ENCODE measurements at regions not wholly inside any gene's neighbourhood (a gene's known extent, or its start where the extent isn't known, plus 50 kb on each side); places are given as distances from the start of the nearest gene placed in this dataset.
A peak's percentile ranks its signal among the peaks of the same experiment; 100 is the strongest.

GRCh38 chr13:50711996-50712395 is 131.5 kb downstream of the DLEU7 start:
- no peak for DNase-seq (ENCODE audit: low spot score)

DNA sequence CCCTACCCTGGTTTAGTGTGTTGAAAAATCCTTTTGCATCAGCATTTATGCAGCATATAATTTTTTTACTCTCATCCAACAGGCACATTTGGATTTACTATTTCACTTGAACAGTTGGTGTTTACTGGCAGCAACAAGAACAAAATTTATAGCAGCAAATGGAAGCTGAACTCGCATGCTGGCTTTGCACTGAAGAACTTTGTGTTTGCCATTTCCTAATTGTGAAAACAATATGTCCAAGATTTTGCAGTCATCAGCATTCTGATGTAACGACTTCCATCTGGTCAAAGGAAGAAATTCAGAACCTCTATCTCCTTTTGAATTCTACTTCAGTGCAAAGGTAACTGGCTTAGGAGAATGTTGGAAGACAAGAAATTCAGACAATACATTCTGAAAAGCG is 131.0 kb downstream of the DLEU7 start:
- no peak for DNase-seq (ENCODE audit: low spot score)

GRCh38 chr13:50712881-50713280 is 130.6 kb downstream of the DLEU7 start:
- no peak for DNase-seq (ENCODE audit: low spot score)

DNA sequence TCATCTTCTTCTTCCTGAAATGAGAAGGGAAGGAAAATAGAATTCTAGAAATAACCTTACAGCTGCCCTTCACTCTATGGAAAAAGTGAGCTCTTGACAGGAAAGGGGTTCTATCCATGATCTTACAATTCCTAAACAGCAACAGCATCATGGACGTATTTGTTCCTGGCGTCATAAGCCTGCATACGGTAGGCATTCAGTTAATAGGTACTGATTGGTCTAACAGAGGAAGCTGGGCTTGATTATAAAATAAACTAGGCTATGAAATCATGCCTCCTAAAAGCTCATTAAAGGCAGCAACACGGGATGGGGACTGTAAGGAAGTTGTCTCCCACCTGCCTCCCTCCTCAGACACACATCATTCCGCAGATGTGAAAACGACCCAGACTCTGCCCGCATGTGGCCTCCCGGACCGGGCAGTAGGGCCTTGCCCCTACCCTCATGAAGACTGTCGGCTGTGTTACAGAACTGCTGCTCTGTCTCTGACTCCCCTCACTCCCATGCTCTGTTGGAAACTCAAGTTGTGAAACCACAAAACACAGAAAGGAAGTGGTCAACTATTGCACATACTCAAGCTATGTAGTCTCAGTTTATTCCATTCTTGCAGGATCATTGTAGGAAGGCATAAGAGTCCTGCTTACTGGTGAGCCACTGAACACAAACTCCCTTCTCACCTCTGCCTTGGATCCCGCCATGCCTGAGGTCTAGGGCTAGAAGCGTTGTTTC is 129.8 kb downstream of the DLEU7 start:
- no peak for DNase-seq (ENCODE audit: low spot score)

DNA sequence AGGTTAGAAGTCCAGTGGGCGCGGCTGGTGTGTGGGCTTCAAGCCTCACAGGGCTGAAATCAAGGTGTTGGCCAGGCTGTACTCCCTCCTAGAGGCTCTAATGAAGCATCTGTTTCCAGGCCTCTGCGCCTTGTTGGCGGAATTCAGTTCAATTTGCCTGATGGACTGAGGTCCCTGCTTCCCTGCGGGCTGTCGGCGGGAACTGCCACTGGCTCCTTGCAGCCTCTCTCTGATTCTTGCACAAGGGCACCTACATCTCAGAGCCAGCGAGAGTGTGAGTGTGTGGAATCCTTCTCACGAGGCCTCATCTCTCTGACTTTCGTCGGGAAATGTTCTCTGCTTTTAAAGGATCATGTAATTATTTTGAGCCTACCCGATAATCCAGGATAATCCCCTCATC is 128.6 kb downstream of the DLEU7 start:
- no peak for DNase-seq (ENCODE audit: low spot score)

GRCh38 chr13:50715402-50716146 is 127.9 kb downstream of the DLEU7 start:
- DNase-seq (ENCODE audit: low spot score): peak; percentile 33

DNA sequence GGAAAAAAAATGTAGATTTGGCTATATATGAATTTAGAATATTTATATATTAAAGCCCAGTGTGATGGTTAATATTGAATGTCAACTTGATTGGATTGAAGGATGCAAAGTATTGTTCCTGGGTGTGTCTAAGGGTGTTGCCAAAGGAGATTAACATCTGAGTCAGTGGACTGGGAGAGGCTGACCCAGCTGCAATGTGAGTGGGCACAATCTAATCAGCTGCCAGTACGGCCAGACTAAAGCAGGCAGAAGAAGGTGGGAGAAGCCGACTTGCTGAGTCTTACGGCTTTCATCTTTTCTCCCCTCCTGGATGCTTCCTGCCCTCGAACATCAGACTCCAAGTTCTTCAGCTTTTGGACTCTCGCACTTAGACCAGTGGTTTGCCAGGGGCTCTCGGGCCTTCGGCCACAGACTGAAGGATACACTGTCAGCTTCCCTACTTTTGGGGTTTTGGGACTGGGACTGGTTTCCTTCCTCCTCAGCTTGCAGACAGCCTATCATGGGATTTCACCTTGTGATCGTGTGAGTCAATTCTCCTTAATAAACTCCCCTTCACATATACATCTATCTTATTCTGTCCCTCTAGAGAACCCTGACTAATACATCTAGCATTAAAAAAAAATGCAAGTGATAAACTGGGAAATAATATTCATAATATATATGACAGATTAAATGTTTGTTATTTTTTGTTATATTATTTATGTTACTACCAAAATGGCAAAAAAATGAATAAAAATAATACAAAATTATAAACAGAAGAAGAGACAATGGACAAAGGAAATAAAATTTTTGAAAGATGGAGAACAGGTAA is 122.4 kb downstream of the DLEU7 start:
- DNase-seq (ENCODE audit: low spot score): no peak

DNA sequence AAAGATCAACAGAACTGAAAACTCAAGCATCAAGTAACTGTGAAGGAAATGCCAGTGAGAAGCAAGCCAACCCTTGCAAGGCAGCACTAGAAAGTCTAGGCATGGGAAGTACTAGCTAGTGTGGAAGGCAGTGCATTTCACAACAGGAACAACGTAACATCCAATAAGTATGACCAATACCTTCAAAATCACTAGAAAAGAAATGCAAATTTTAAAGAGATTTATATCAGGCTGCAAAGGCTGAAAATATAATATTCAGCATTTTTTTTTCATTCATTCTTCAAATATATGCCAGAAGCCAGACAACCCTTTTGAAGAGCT is 121.9 kb downstream of the DLEU7 start:
- no peak for DNase-seq (ENCODE audit: low spot score)

DNA sequence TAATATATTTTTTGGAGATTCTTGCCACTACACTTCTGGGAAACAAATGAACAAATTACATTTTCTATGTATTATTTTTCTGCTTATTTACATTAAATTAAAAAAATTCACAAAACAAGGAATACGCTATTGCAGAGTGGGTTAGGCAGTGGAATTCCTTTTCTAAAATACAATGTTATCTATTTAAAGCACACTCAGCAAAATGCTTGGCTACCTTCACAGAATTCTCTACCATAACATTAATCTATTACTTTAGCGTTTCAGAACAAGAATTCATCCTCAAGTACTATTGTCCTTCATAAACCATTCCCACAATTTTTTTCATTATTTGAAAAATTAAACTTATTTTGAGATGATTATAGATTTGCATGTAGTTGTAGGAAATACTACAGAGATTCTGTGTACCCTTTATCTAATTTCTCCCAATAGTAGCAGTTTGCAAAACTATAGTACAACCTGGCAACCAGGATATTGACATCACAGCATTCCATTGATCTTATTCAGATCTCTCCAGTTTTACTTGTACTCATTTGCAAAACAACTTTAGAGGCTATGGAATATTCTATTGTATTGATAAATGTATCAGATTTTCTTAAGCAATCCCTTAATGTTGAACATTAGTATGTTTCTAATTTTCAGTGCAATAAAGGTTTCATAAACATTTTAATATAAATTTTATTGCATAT is 120.9 kb downstream of the DLEU7 start:
- DNase-seq (ENCODE audit: low spot score): no peak

DNA sequence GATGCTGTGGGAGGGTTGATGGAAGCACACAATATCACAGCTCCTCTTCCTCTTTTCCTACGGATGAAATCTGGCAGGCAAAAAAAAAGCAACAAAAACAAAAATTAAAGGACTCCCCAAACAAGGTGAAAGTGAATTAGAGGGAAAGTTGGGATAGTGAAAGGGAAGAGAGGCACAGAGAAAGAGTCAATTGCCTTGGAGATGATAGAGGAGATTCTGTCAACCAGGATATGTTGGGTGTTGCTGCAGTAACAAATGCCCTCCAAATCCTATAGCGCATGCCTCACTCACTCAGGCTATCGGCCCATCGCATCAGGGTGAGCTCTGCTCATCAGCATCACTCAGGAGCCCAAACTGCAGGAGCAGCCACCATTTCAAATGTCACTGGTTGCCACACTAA is 119.1 kb downstream of the DLEU7 start:
- no peak for DNase-seq (ENCODE audit: low spot score)

DNA sequence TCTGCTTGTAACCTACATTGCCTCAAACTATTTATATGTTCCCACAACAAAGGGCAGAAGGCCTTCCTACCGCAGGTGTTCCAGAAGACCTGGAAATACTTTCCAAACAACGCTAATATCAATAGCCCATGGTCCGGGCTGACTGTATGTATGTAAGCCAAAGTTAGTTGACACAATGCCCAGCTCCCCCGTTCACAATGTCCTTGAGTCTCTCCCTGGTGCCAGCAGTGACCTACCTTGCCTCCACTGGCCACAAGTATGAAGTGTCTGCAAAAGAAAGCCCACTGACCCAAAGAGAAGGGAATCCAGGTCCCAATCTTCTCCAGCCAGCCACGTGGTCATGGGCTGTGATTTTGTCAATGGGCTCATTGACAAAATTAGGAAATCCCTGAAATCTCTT is 118.6 kb downstream of the DLEU7 start:
- no peak for DNase-seq (ENCODE audit: low spot score)

DNA sequence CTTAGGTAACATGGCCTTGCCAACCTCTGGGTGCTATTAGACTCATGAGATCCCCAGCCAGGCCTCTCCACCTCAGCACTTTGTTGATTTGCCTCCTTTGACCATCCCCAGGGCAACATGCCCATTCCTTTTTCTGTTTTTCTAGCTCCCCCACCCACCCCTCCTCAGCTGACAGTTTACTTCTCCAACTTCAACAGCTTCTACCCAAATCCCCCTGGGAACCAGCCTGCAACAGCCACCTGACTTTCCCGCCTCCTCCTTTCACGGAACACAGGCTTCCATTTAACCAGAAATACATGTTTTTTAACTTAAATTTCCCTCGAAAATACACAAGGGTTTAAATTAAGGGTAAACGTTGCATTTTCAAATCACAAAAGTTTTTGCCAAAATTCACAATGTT is 117.3 kb downstream of the DLEU7 start:
- no peak for DNase-seq (ENCODE audit: low spot score)

- DNase-seq (ENCODE audit: low spot score): no peak
These were observed 114.3 kb downstream of the DLEU7 start for GRCh38 chr13:50729177-50729576.

- DNase-seq (ENCODE audit: low spot score): no peak
These were observed 112.8 kb downstream of the DLEU7 start for GRCh38 chr13:50730496-50731351.

DNA sequence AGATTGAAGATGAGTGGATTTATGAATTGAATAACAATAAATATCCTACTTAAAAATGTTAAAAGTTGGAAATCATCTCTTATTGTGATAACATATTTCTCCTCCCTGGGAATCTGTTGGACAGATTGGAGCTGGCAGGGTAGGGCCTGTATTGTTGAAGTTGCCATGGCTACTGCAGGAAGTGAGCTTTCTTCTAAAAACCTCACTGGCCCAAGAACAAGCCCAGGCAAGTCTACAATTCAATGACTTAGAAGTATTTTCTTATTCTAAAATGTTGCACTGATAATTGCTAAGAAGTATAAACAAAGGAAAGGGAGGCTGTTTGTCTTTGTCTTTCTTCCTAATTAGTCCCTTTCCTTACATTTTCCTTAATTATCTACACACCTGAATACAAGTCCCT is 112.1 kb downstream of the DLEU7 start:
- DNase-seq (ENCODE audit: low spot score): no peak

- DNase-seq (ENCODE audit: low spot score): no peak
These were observed 110.8 kb downstream of the DLEU7 start for GRCh38 chr13:50732712-50733111.

DNA sequence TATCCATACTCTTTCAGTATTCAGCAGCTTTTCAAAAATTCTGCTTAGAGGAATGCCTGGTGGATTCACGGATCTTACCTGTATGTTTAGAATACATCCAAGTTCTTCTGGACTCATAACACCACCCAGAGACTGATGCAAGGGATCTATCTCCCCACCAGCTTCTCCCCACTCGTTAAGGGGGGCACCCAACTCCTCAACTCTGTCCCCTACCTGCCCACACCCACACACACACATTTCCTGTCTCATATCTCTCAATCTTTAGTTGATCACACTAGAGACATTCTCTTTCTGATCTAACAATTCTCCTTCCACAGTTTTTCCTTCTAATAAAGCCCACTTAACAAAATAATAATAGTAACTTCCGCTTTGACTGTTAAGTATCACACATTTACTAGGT is 110.1 kb downstream of the DLEU7 start:
- DNase-seq (ENCODE audit: low spot score): no peak

DNA sequence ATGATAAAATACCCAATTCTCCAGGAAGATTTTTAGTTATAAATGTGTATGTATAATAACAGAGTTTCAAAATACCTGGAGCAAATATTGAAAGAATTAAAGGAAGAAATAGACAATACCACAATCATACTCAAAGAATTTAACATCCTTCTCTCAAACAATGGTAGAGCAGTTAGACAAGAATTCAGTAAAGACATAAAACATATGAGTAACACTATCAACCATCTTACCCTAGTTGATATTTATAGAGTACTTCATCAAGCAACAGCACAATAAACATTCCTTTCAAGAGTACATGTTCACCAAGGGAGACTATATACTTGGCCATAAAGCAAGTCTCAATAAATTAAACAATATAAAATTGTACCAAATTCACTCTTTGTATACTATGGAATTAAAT is 108.4 kb downstream of the DLEU7 start:
- no peak for DNase-seq (ENCODE audit: low spot score)

DNA sequence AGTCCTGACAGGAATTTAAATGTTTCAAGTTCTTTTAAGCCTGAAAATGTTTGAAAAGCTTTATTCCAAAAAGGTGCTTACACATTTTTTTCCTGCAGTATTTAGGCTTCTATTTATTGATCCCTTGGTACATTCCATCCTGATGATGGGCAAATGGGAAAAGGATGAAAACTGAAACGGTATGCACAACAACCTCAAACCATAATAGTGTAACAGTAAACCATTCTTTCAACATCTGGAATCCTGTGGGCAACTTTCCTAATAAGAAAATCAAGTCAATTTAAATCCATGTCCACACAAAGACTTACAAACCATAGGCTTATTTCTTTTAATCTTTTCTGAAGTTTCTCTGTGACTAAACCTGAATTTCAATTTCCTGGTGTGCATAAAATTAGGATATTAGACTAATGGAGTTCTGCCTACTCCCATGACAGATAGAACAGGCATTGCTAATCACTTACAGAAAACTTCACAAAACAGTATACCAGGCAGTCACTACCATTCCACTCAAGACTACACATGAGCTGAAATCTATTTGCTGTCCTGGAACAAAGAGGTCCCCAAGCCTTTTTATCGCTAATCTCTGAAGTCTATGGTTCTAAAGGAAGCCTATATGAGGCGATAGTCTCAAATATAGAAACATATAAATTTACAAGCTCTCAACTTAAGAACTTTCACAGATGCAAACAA is 103.3 kb downstream of the DLEU7 start:
- no peak for DNase-seq (ENCODE audit: low spot score)

- no peak for DNase-seq (ENCODE audit: low spot score)
These were observed 101.1 kb downstream of the DLEU7 start for GRCh38 chr13:50742353-50742752.

GRCh38 chr13:50742968-50743367 is 100.5 kb downstream of the DLEU7 start:
- no peak for DNase-seq (ENCODE audit: low spot score)

Measured in mucosa of gallbladder (tissue), 1 donor.